ENCODE measurements at regions not wholly inside any gene's neighbourhood (a gene's known extent, or its start where the extent isn't known, plus 50 kb on each side); places are given as distances from the start of the nearest gene placed in this dataset.

DNA sequence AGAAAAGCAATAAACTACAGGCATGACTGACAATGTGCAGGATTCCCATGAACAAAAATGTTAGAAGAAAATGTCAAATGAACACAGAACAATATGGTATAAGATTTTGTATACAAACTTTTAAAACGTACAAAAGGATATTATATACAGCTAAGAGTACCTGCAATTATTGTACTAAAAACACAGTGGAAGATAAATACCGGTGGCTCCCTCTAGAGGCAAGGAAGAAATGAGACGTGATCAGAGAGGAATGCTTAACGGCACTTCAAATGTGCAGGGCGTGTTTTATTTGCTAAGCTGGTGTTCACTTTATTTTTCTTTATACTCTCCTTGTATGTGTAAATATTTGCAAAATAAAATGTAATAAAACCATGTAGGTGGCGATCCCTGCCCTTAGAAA is 191.8 kb upstream of the SAMSN1 start:
- TF ChIP-seq, protein P1, sequence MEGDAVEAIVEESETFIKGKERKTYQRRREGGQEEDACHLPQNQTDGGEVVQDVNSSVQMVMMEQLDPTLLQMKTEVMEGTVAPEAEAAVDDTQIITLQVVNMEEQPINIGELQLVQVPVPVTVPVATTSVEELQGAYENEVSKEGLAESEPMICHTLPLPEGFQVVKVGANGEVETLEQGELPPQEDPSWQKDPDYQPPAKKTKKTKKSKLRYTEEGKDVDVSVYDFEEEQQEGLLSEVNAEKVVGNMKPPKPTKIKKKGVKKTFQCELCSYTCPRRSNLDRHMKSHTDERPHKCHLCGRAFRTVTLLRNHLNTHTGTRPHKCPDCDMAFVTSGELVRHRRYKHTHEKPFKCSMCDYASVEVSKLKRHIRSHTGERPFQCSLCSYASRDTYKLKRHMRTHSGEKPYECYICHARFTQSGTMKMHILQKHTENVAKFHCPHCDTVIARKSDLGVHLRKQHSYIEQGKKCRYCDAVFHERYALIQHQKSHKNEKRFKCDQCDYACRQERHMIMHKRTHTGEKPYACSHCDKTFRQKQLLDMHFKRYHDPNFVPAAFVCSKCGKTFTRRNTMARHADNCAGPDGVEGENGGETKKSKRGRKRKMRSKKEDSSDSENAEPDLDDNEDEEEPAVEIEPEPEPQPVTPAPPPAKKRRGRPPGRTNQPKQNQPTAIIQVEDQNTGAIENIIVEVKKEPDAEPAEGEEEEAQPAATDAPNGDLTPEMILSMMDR (IDR thresholded peaks at IDR 0.05; ENCODE audit: poor library complexity): peak; percentile 62
- no peak for TF ChIP-seq EZH2 (IDR thresholded peaks at IDR 0.05; ENCODE audit: borderline replicate concordance)
- no peak for TF ChIP-seq EZH2phosphoT487 (IDR thresholded peaks at IDR 0.05; ENCODE audit: low read depth, severe bottlenecking, unreplicated experiment)

Measured in hepatocyte (in vitro differentiated cells).